Spleen (tissue), 11 donors: ENCODE measurements at regions not wholly inside any gene's neighbourhood (a gene's known extent, or its start where the extent isn't known, plus 50 kb on each side); places are given as distances from the start of the nearest gene placed in this dataset.

Experiments used
- DNase-seq: peaks from one replicate; pipeline ENCODE4 v3.0.0-alpha.2; 2020
- H3K27ac ChIP-seq, 8 donors: fragments of 200-600 bp; sonication (generic) in 7 of 8; 1 replicate in 4 of 8; 2 replicates in 4 of 8; pipeline versions ENCODE4 v1.5.0 to v1.8.0; 2016 to 2021; ENCODE audit warnings: inconsistent platforms in 4 of 8, mild to moderate bottlenecking in 4 of 8, moderate library complexity in 1 of 8
- H3K27me3 ChIP-seq, 7 donors: fragments of 200-600 bp; sonication (generic) in 6 of 7; replicated peaks in 1 of 7; 1 replicate in 4 of 7; 2 replicates in 3 of 7; pipeline versions ENCODE4 v1.5.0 to v1.8.0; 2016 to 2021; ENCODE audit warnings: inconsistent platforms in 3 of 7, mild to moderate bottlenecking in 1 of 7
- H3K36me3 ChIP-seq, 6 donors: fragments of 200-600 bp; sonication (generic) in 5 of 6; 1 replicate in 4 of 6; 2 replicates in 2 of 6; pipeline versions ENCODE4 v1.5.0 to v1.8.0; 2016 to 2021; ENCODE audit warnings: inconsistent platforms in 2 of 6
- H3K4me1 ChIP-seq, 6 donors: fragments of 200-600 bp; sonication (generic) in 5 of 6; 1 replicate in 3 of 6; 2 replicates in 3 of 6; pipeline versions ENCODE4 v1.5.0 to v1.8.0; 2016 to 2021; ENCODE audit warnings: inconsistent platforms in 3 of 6
- H3K4me3 ChIP-seq, 8 donors: fragments of 200-600 bp; sonication (generic) in 7 of 8; 1 replicate in 4 of 8; 2 replicates in 4 of 8; pipeline versions ENCODE4 v1.5.0 to v1.8.0; 2016 to 2021; ENCODE audit warnings: inconsistent platforms in 4 of 8, mild to moderate bottlenecking in 4 of 8, moderate library complexity in 2 of 8
- H3K9me3 ChIP-seq, 8 donors: fragments of 200-600 bp; sonication (generic) in 7 of 8; 1 replicate in 4 of 8; 2 replicates in 4 of 8; pipeline versions ENCODE4 v1.5.0 to v1.8.0; 2016 to 2021; ENCODE audit warnings: inconsistent platforms in 4 of 8
- CTCF ChIP-seq, 11 experiments: fragments of 200-600 bp in 7 of 11; fragments of 450-650 bp in 4 of 11; sonication (generic) in 4 of 11; IDR thresholded peaks in 8 of 11; conservative IDR thresholded peaks in 3 of 11; 1 replicate in 7 of 11; 2 replicates in 4 of 11; pipeline versions ENCODE4 v1.4.0 to v1.8.0; 2016 to 2021; ENCODE audit warnings: antibody characterized with exemption in 11 of 11, inconsistent platforms in 4 of 11, mild to moderate bottlenecking in 1 of 11
- POLR2A ChIP-seq, 3 donors: fragments of 450-650 bp; IDR thresholded peaks; one replicate each; pipeline ENCODE4 v1.5.1; 2017; ENCODE audit warnings: antibody characterized with exemption in 3 of 3, mild to moderate bottlenecking in 1 of 3
- POLR2AphosphoS5 ChIP-seq, 3 donors: sonication (generic); formaldehyde crosslinking; IDR thresholded peaks; one replicate each; pipeline ENCODE4 v1.5.1; 2017; ENCODE audit warnings: antibody characterized with exemption in 3 of 3
- WGBS, 5 donors: extraction: QIAGEN DNeasy Blood & Tissue Kit in 3 of 5; methylation state at CpG; one replicate each; pipeline versions ENCODE4 v1.1.5 to v1.1.7; 2013 to 2018; 5-methylcytosine and 5-hydroxymethylcytosine counted together
- intact Hi-C: fragments of 100-400 bp; cut with DNase I; formaldehyde crosslinking; loops from one replicate; pipeline ENCODE4 v1.15.0; 2023; ENCODE audit warnings: low total_unique reads
- donor health status: healthy with polysubstance abuse.
- donor health status: DM: no; HTN: no; CAD: no; lungs with moderate emphysema.
- donor health status: DM: no; HTN: no; CAD: no.
- donor health status: Bipolar disorder and iron deficiency.
- donor health status: healthy.
- donor health status: DM: no; HTN: no; CAD: no.
- donor health status: DM: yes; HTN: yes; CAD: no.

GRCh38 chr3:176724394-176724759 lies 472.9 kb downstream of the TBL1XR1 start:
- intact Hi-C loops, result no loop called here
- no peak for TF ChIP-seq POLR2A (IDR thresholded peaks at IDR 0.05)
- TF ChIP-seq POLR2AphosphoS5 (IDR thresholded peaks at IDR 0.05), result no peak
- TF ChIP-seq CTCF (IDR thresholded peaks at IDR 0.05 in 8 of 11, conservative IDR thresholded peaks at IDR 0.05 in 3 of 11), result no peak
- H3K4me3 ChIP-seq, result no peak overlapping the region
- no peaks in the 10 kb centered on the region for H3K4me1 ChIP-seq
- H3K27me3 ChIP-seq, result no peaks in the 10 kb centered on the region
- DNase-seq, result no peak
- no peak overlapping the region for H3K27ac ChIP-seq
- no peaks in the 10 kb centered on the region for H3K9me3 ChIP-seq
- no peaks in the 10 kb centered on the region for H3K36me3 ChIP-seq

GRCh38 chr3:176723758-176724393 lies 473.4 kb downstream of the TBL1XR1 start:
- no peaks in the 10 kb centered on the region for H3K27me3 ChIP-seq
- H3K27ac ChIP-seq, result no peak overlapping the region
- TF ChIP-seq POLR2AphosphoS5 (IDR thresholded peaks at IDR 0.05) (no peak), CTCF (IDR thresholded peaks at IDR 0.05 in 8 of 11, conservative IDR thresholded peaks at IDR 0.05 in 3 of 11) (no peak), POLR2A (IDR thresholded peaks at IDR 0.05) (no peak)
- no peaks in the 10 kb centered on the region for H3K36me3 ChIP-seq
- intact Hi-C loops, result no loop called here
- no peak overlapping the region for H3K4me3 ChIP-seq
- H3K9me3 ChIP-seq, result no peaks in the 10 kb centered on the region
- no peaks in the 10 kb centered on the region for H3K4me1 ChIP-seq
- no peak for DNase-seq

GRCh38 chr3:176714034-176714433 lies 483.2 kb downstream of the TBL1XR1 start:
- Histone ChIP-seq H3K27ac (no peak overlapping the region), H3K4me1 (no peaks in the 10 kb centered on the region), H3K36me3 (no peaks in the 10 kb centered on the region), H3K4me3 (no peak overlapping the region), H3K9me3 (no peaks in the 10 kb centered on the region), H3K27me3 (no peaks in the 10 kb centered on the region)
- no peak for TF ChIP-seq POLR2A (IDR thresholded peaks at IDR 0.05)
- no peak for TF ChIP-seq POLR2AphosphoS5 (IDR thresholded peaks at IDR 0.05)
- no peak for TF ChIP-seq CTCF (IDR thresholded peaks at IDR 0.05 in 8 of 11, conservative IDR thresholded peaks at IDR 0.05 in 3 of 11)
- no peak for DNase-seq
- intact Hi-C loops, result no loop called here
- WGBS, 5 donors, result 86 to 97% (median 90%) methylated on average over 3 of the region's 3 CpGs

GRCh38 chr3:176712191-176712590 lies 485.1 kb downstream of the TBL1XR1 start:
- intact Hi-C loops, result no loop called here
- no peak overlapping the region for H3K4me3 ChIP-seq
- H3K36me3 ChIP-seq, result no peaks in the 10 kb centered on the region
- no peaks in the 10 kb centered on the region for H3K4me1 ChIP-seq
- TF ChIP-seq POLR2AphosphoS5 (IDR thresholded peaks at IDR 0.05), result no peak
- no peak for TF ChIP-seq POLR2A (IDR thresholded peaks at IDR 0.05)
- TF ChIP-seq CTCF (IDR thresholded peaks at IDR 0.05 in 8 of 11, conservative IDR thresholded peaks at IDR 0.05 in 3 of 11), result no peak
- H3K27ac ChIP-seq, result no peak overlapping the region
- H3K27me3 ChIP-seq, result no peaks in the 10 kb centered on the region
- peaks cover 0 to 5% (median 0%) of the 10 kb centered on the region in 8 donors for H3K9me3 ChIP-seq
- no peak for DNase-seq
- 65 to 86% (median 77%) methylated on average over 2 of the region's 2 CpGs for WGBS, 5 donors
